ENCODE measurements at regions not wholly inside any gene's neighbourhood (a gene's known extent, or its start where the extent isn't known, plus 50 kb on each side); places are given as distances from the start of the nearest gene placed in this dataset.
A peak's percentile ranks its signal among the peaks of the same experiment; 100 is the strongest.

DNA sequence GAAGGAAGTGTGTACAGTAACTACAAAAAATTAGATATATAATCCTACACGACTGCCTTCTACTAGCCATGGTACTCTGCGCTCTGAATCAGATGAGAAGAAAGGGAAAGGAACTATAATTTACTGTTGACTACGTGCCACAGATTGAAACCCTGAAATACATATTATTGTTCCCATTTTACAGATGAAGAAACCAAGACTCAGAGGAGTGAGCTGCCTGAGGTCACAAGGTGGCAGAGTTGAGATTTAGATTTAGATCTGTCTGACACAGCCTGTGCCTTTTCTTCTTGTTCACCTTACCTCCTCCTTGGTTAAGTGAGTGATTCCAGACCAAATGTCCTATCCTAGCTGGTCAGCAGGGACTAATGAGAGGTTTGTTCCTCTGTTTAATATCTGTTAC is 61.6 kb upstream of the OR4E1 start:
- Histone ChIP-seq H3K36me3 (ENCODE audit: low read depth, low read length) (no peaks in the 10 kb centered on the region), H2AFZ (ENCODE audit: low read length) (no peak overlapping the region), H3K27ac (ENCODE audit: low read length) (no peak overlapping the region), H3K9me3 (ENCODE audit: low read length) (no peaks in the 10 kb centered on the region), H3K4me1 (ENCODE audit: insufficient read depth, low read length) (no peaks in the 10 kb centered on the region), H3F3A (ENCODE audit: low read length, unreplicated experiment) (no peaks in the 10 kb centered on the region), H4K20me1 (ENCODE audit: low read length) (no peaks in the 10 kb centered on the region), H3K27me3 (ENCODE audit: low read length) (peaks cover 61% of the 10 kb centered on the region), H3K9ac (ENCODE audit: low read length) (no peak overlapping the region), H3K9me2 (replicated peaks; ENCODE audit: low read length) (no peaks in the 10 kb centered on the region), H3K4me3 (ENCODE audit: low read length) (no peak overlapping the region), H3K79me2 (ENCODE audit: low read length) (no peaks in the 10 kb centered on the region), H3K4me2 (ENCODE audit: low read length) (no peak overlapping the region)
- intact Hi-C loops (cut with micrococcal nuclease) = no loop called here
- BruUV-seq (replicated peaks) = no TSS peak
- ATAC-seq (no peak), DNase-seq (no peak)
- ChIA-PET CTCF (no interaction called here), POLR2A (ENCODE audit: unreplicated experiment) (no interaction called here)
- TF ChIP-seq, protein P1, sequence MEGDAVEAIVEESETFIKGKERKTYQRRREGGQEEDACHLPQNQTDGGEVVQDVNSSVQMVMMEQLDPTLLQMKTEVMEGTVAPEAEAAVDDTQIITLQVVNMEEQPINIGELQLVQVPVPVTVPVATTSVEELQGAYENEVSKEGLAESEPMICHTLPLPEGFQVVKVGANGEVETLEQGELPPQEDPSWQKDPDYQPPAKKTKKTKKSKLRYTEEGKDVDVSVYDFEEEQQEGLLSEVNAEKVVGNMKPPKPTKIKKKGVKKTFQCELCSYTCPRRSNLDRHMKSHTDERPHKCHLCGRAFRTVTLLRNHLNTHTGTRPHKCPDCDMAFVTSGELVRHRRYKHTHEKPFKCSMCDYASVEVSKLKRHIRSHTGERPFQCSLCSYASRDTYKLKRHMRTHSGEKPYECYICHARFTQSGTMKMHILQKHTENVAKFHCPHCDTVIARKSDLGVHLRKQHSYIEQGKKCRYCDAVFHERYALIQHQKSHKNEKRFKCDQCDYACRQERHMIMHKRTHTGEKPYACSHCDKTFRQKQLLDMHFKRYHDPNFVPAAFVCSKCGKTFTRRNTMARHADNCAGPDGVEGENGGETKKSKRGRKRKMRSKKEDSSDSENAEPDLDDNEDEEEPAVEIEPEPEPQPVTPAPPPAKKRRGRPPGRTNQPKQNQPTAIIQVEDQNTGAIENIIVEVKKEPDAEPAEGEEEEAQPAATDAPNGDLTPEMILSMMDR (conservative IDR thresholded peaks at IDR 0.05; ENCODE audit: low read depth, low read length) = no peak
- TF ChIP-seq EZH2 (IDR thresholded peaks at IDR 0.05; ENCODE audit: low read length, unreplicated experiment) (no peak), EZH2phosphoT487 (IDR thresholded peaks at IDR 0.05; ENCODE audit: borderline replicate concordance, low read length) (no peak)

DNA sequence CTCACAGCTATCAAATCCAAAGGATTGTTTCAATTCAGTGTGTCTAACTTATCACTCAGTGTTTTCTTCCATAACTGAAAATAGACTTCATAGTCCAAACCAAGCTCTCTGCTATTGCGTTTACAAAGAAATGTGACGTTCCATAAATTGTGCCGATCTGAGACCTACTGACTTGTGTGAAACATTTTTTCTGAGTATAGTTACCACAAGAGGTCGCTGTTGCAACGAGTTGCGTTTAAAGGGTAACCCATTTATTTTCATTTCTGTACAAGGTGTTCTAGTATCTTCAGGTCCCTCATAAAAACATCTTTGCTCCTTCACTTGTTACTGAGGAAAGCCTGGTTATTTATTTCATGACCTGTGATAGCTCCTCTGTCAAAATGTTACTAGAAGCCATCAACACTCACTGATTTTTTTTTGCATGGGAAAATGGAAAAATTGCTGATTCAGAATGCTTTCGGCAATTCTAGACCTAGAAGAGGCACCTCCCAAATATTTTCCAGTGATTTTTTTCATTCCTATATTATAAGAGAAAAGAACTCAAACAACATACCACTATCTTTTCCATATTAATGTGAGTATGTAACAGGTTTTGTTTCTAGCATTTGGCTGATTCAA is 60.9 kb upstream of the OR4E1 start:
- DNase-seq (peak; percentile 81), ATAC-seq (no peak; the same call in 1 of the 2 replicates)
- intact Hi-C loops (cut with micrococcal nuclease) = no loop called here
- ChIA-PET CTCF (no interaction called here), POLR2A (ENCODE audit: unreplicated experiment) (no interaction called here)
- Histone ChIP-seq H3K9me2 (replicated peaks; ENCODE audit: low read length) (no peaks in the 10 kb centered on the region), H4K20me1 (ENCODE audit: low read length) (no peaks in the 10 kb centered on the region), H3K9ac (ENCODE audit: low read length) (no peak overlapping the region), H3K36me3 (ENCODE audit: low read depth, low read length) (no peaks in the 10 kb centered on the region), H3K4me2 (ENCODE audit: low read length) (peak overlapping the region; percentile 3; the same call in 1 of the 2 replicates), H2AFZ (ENCODE audit: low read length) (0 out of 2 replicates have a peak overlapping the region, but pooled peaks have one; percentile 41), H3K27ac (ENCODE audit: low read length) (no peak overlapping the region), H3K9me3 (ENCODE audit: low read length) (no peaks in the 10 kb centered on the region), H3F3A (ENCODE audit: low read length, unreplicated experiment) (no peaks in the 10 kb centered on the region), H3K27me3 (ENCODE audit: low read length) (peaks cover 60% of the 10 kb centered on the region), H3K4me3 (ENCODE audit: low read length) (no peak overlapping the region), H3K4me1 (ENCODE audit: insufficient read depth, low read length) (no peaks in the 10 kb centered on the region), H3K79me2 (ENCODE audit: low read length) (no peaks in the 10 kb centered on the region)
- TF ChIP-seq EZH2 (IDR thresholded peaks at IDR 0.05; ENCODE audit: low read length, unreplicated experiment) = no peak
- TF ChIP-seq EZH2phosphoT487 (IDR thresholded peaks at IDR 0.05; ENCODE audit: borderline replicate concordance, low read length) = no peak
- TF ChIP-seq, protein P1 (conservative IDR thresholded peaks at IDR 0.05; ENCODE audit: low read depth, low read length) = peak; percentile 85
- BruUV-seq (replicated peaks) = no TSS peak

DNA sequence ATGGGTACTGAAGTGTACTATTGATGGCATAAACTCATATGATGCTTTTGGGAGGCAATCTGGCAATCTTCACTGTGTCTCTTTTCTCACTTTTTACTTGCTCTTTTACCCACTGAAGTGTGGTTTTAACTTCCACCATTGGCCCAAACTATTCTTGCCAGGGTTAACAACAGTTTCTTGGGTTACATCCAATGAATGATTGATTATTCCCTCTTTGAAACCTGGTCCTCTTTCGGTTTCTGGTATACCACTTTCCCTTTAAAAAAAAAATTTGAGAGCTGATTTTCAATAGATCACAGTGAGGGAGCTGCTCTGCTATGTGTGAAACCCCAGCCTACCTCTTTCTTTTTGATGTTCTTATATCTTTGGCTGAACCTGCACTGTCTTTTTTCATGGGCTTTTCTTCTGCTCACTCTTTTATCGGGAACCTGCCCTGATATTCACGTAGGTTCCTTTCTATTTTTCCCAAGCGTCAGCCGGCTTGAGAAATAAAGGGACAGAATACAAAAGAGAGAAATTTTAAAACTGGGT is 56.1 kb upstream of the OR4E1 start:
- CTCF ChIA-PET = no interaction called here

More for the DNA sequence above, 56.1 kb upstream of the OR4E1 start:
- Histone ChIP-seq H4K20me1 (ENCODE audit: low read length) (no peaks in the 10 kb centered on the region), H3K27ac (ENCODE audit: low read length) (no peak overlapping the region), H3K79me2 (ENCODE audit: low read length) (no peaks in the 10 kb centered on the region), H3K9ac (ENCODE audit: low read length) (no peak overlapping the region), H3F3A (ENCODE audit: low read length, unreplicated experiment) (no peaks in the 10 kb centered on the region), H3K9me3 (ENCODE audit: low read length) (no peaks in the 10 kb centered on the region), H2AFZ (ENCODE audit: low read length) (no peak overlapping the region), H3K4me2 (ENCODE audit: low read length) (no peak overlapping the region), H3K4me3 (ENCODE audit: low read length) (no peak overlapping the region), H3K27me3 (ENCODE audit: low read length) (peaks cover 43% of the 10 kb centered on the region), H3K9me2 (replicated peaks; ENCODE audit: low read length) (no peaks in the 10 kb centered on the region), H3K36me3 (ENCODE audit: low read depth, low read length) (no peaks in the 10 kb centered on the region), H3K4me1 (ENCODE audit: insufficient read depth, low read length) (no peaks in the 10 kb centered on the region)
- POLR2A ChIA-PET (ENCODE audit: unreplicated experiment) = no interaction called here
- ATAC-seq = no peak
- TF ChIP-seq EZH2 (IDR thresholded peaks at IDR 0.05; ENCODE audit: low read length, unreplicated experiment) = no peak
- TF ChIP-seq EZH2phosphoT487 (IDR thresholded peaks at IDR 0.05; ENCODE audit: borderline replicate concordance, low read length) = no peak
- TF ChIP-seq, protein P1 (conservative IDR thresholded peaks at IDR 0.05; ENCODE audit: low read depth, low read length) = no peak
- no TSS peak for BruUV-seq (replicated peaks)
- no peak for DNase-seq
- intact Hi-C loops (cut with micrococcal nuclease) = no loop called here
